RWPE1 (cell line): ENCODE measurements at regions not wholly inside any gene's neighbourhood (a gene's known extent, or its start where the extent isn't known, plus 50 kb on each side); places are given as distances from the start of the nearest gene placed in this dataset.

ENCODE experiments used
- CTCF ChIA-PET: fragments of 350-600 bp; sonication (Branson Sonifier 250); formaldehyde crosslinking; extraction: SDS; loops from one replicate; lab custom pipeline; 2021; lab: Yijun Ruan, JAX
- POLR2A ChIA-PET: fragments of 400-600 bp; formaldehyde crosslinking; extraction: SDS; loops from one replicate; lab custom pipeline; 2020; ENCODE audit warnings: antibody characterized with exemption; ENCODE audit not compliant: low non-redundant PET; lab: Yijun Ruan, JAX
- DNase-seq: peaks from one replicate; pipeline ENCODE4 v3.0.0; 2012; ENCODE audit warnings: low spot score
- H3K27ac ChIP-seq: fragments of 450-650 bp; 2 replicates; pipeline ENCODE4 v1.5.1; 2017
- TF ChIP-seq, protein P1 (sequence below): fragments of 450-650 bp; conservative IDR thresholded peaks from 2 replicates; pipeline ENCODE4 v1.5.1; 2017; ENCODE audit warnings: low read depth, mild to moderate bottlenecking

GRCh38 chr1:81160696-81161095 is 640.0 kb upstream of the ADGRL2 start:
- no peak overlapping the region for H3K27ac ChIP-seq
- DNase-seq, result no peak
- ChIA-PET CTCF (no interaction called here), POLR2A (no interaction called here)
- TF ChIP-seq, protein P1, sequence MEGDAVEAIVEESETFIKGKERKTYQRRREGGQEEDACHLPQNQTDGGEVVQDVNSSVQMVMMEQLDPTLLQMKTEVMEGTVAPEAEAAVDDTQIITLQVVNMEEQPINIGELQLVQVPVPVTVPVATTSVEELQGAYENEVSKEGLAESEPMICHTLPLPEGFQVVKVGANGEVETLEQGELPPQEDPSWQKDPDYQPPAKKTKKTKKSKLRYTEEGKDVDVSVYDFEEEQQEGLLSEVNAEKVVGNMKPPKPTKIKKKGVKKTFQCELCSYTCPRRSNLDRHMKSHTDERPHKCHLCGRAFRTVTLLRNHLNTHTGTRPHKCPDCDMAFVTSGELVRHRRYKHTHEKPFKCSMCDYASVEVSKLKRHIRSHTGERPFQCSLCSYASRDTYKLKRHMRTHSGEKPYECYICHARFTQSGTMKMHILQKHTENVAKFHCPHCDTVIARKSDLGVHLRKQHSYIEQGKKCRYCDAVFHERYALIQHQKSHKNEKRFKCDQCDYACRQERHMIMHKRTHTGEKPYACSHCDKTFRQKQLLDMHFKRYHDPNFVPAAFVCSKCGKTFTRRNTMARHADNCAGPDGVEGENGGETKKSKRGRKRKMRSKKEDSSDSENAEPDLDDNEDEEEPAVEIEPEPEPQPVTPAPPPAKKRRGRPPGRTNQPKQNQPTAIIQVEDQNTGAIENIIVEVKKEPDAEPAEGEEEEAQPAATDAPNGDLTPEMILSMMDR, result no peak

GRCh38 chr1:81158592-81158991 is 642.1 kb upstream of the ADGRL2 start:
- CTCF ChIA-PET, result interaction anchor here (0.5 kb wide), 1 partner anchor 307 kb away, joined by 3 read pairs; no protein-coding TSS in a partner anchor
- DNase-seq, result no peak
- TF ChIP-seq, protein P1, result no peak
- POLR2A ChIA-PET, result no interaction called here
- H3K27ac ChIP-seq, result no peak overlapping the region

DNA sequence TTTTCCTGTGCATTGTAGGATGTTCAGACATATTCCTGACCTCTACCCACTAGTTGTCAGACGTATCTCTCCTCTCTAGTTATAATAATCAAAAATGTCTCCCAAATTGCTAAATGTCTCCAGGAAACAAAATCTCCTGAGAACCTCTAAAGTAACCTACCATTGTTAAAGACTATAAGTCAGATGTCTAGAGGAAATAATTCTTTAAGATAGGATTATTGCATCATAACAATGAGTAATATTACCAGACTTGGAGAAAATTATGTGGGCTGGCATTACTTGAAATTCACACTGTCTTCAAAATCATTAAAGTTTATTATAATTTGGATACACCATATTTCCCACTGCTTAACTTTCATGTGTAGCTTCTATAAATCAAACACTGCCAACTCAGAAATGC is 643.0 kb upstream of the ADGRL2 start:
- DNase-seq, result no peak
- POLR2A ChIA-PET, result no interaction called here
- CTCF ChIA-PET, result interaction anchor here (0.7 kb wide), 1 partner anchor 143 kb away, joined by 3 read pairs; no protein-coding TSS in a partner anchor
- TF ChIP-seq, protein P1, result no peak
- H3K27ac ChIP-seq, result no peak overlapping the region

DNA sequence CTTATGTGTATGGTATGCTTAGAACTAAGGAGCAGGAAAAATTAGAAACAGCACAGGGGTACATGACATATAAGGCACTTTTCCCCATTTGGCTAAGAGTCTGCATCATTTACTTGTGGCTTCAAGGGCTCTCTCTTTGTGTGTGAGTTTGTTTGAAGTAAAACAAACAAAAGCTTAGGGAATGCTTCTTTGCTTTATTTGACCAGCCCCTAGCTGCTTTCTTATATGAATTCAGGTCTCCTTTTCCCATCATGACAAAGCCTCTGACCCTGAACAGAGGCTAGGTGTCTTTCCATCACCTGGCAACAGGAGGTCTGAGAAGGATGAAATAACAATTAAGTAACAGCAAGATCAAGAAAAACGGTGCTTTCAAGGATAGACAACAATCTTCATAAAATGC is 643.8 kb upstream of the ADGRL2 start:
- H3K27ac ChIP-seq, result no peak overlapping the region
- POLR2A ChIA-PET, result no interaction called here
- TF ChIP-seq, protein P1, result no peak
- CTCF ChIA-PET, result interaction anchor here (0.6 kb wide), 1 partner anchor 391 kb away, joined by 3 read pairs; no protein-coding TSS in a partner anchor
- DNase-seq, result no peak

- POLR2A ChIA-PET, result no interaction called here
- H3K27ac ChIP-seq, result no peak overlapping the region
- no peak for DNase-seq
Measured at GRCh38 chr1:81155131-81155530, 645.6 kb upstream of the ADGRL2 start.

DNA sequence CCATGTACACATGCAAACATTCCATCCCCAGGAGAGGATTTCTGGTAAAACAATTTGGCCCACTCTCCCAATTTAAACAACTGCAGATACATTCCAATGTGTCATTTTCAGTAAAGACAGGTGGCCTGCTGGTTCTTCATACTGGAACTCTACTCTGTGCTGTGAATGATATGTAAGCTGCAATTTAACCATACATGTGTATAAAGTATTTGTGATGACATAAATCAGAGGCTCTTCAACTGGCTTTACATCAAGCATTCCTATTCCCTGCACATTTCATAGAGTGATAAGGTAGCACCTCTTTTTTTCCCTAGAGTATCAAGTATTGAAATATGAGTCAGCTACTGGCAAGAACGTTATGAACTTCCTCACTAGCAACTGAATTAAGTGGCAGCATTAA is 649.5 kb upstream of the ADGRL2 start:
- CTCF ChIA-PET, result no interaction called here
- DNase-seq, result no peak
- TF ChIP-seq, protein P1, result no peak
- POLR2A ChIA-PET, result no interaction called here
- H3K27ac ChIP-seq, result no peak overlapping the region

More at GRCh38 chr1:81155131-81155530, 645.6 kb upstream of the ADGRL2 start:
- CTCF ChIA-PET, result no interaction called here
- TF ChIP-seq, protein P1, result no peak
